ENCODE measurements at regions not wholly inside any gene's neighbourhood (a gene's known extent, or its start where the extent isn't known, plus 50 kb on each side); places are given as distances from the start of the nearest gene placed in this dataset.
A peak's percentile ranks its signal among the peaks of the same experiment; 100 is the strongest.

DNA sequence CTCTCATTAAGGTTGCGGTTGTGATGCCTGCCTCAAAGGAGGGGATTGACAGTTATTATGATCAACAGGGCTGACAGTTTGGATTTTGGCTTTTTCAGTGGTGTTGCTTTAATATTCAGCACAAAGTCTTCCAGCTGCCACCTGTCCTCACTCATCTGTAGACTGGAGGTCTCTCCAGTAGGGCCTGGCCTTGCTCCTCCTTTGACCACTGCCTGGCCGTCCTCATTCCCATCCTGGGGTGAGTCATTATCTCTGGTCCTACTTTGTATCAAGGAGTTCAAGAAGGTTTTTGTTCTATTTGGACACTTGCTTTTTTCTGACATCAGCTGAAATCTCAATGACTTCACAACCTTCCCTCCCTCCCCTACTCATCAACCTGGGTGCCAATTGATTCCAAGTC is 95.1 kb upstream of the ZPLD1 start:
- no peak overlapping the region for H3K27ac ChIP-seq (ENCODE audit: low read depth, low read length)
- H3K4me2 ChIP-seq (ENCODE audit: low read length) = no peak overlapping the region
- ChIA-PET RAD21 (ENCODE audit: low non-redundant PET in 1 of 2, low total read pairs in 2 of 2, uncharacterized antibody in 2 of 2, unreplicated experiment in 2 of 2) (no interaction called here), CTCF (no interaction called here), POLR2A (no interaction called here)
- no peak overlapping the region for H2AFZ ChIP-seq (ENCODE audit: low read depth, low read length, poor library complexity, severe bottlenecking)
- no peak for ATAC-seq
- no peak overlapping the region for H3K4me3 ChIP-seq (replicated peaks in 1 of 2; ENCODE audit: low read depth in 1 of 2, low read length in 2 of 2)
- intact Hi-C loops (cut with micrococcal nuclease) = no loop called here
- no peak for TF ChIP-seq SP1 (IDR thresholded peaks at IDR 0.05; ENCODE audit: low read depth)
- H4K20me1 ChIP-seq (ENCODE audit: insufficient read depth) = no peaks in the 10 kb centered on the region
- no peaks in the 10 kb centered on the region for H3K27me3 ChIP-seq (ENCODE audit: insufficient read depth, low read length)
- no peaks in the 10 kb centered on the region for H3K9me2 ChIP-seq (ENCODE audit: insufficient read depth)
- H3K9ac ChIP-seq (ENCODE audit: low read length) = no peak overlapping the region
- no peaks in the 10 kb centered on the region for H3K9me3 ChIP-seq (ENCODE audit: control insufficient read depth in 1 of 2, insufficient read depth in 1 of 2, low read depth in 1 of 2, low read length in 2 of 2)
- no peaks in the 10 kb centered on the region for H3K36me3 ChIP-seq (ENCODE audit: control insufficient read depth in 1 of 2, insufficient read depth in 2 of 2, low read length in 2 of 2)
- H3K79me2 ChIP-seq (ENCODE audit: insufficient read depth, low read length) = no peaks in the 10 kb centered on the region
- no peaks in the 10 kb centered on the region for H3K4me1 ChIP-seq (ENCODE audit: control insufficient read depth in 1 of 2, insufficient read depth in 2 of 2, low read length in 2 of 2)
- no peak for DNase-seq (ENCODE audit: low read depth, low spot score)
- no TSS peak for BruUV-seq (replicated peaks)

GRCh38 chr3:102346897-102347296 is 87.9 kb upstream of the ZPLD1 start:
- no peaks in the 10 kb centered on the region for H4K20me1 ChIP-seq (ENCODE audit: insufficient read depth)
- H3K9me3 ChIP-seq (ENCODE audit: control insufficient read depth in 1 of 2, insufficient read depth in 1 of 2, low read depth in 1 of 2, low read length in 2 of 2) = no peaks in the 10 kb centered on the region
- BruUV-seq (replicated peaks) = no TSS peak
- H3K27ac ChIP-seq (ENCODE audit: low read depth, low read length) = no peak overlapping the region
- POLR2A ChIA-PET = no interaction called here
- ATAC-seq (no peak), DNase-seq (ENCODE audit: low read depth, low spot score) (no peak)
- H3K4me1 ChIP-seq (ENCODE audit: control insufficient read depth in 1 of 2, insufficient read depth in 2 of 2, low read length in 2 of 2) = no peaks in the 10 kb centered on the region
- RAD21 ChIA-PET (ENCODE audit: low non-redundant PET in 1 of 2, low total read pairs in 2 of 2, uncharacterized antibody in 2 of 2, unreplicated experiment in 2 of 2) = no interaction called here
- no peaks in the 10 kb centered on the region; the same call in 1 of the 2 replicates for H3K9me2 ChIP-seq (ENCODE audit: insufficient read depth)
- CTCF ChIA-PET = no interaction called here
- TF ChIP-seq ATF3 (IDR thresholded peaks at IDR 0.05) (no peak), POLR2AphosphoS5 (IDR thresholded peaks at IDR 0.05; ENCODE audit: low read depth, low read length) (no peak), SIN3A (IDR thresholded peaks at IDR 0.05; ENCODE audit: low read depth) (no peak), JUND (IDR thresholded peaks at IDR 0.05) (no peak), ELF1 (IDR thresholded peaks at IDR 0.05; ENCODE audit: borderline replicate concordance, low read depth) (no peak), CEBPB (IDR thresholded peaks at IDR 0.05; ENCODE audit: low read depth) (no peak), RAD21 (IDR thresholded peaks at IDR 0.05; ENCODE audit: low read depth) (no peak), FOSL1 (IDR thresholded peaks at IDR 0.05; ENCODE audit: low read depth) (no peak), EZH2 (IDR thresholded peaks at IDR 0.05) (no peak), EZH2phosphoT487 (IDR thresholded peaks at IDR 0.05; ENCODE audit: borderline replicate concordance) (no peak), POLR2A (IDR thresholded peaks at IDR 0.05; ENCODE audit: borderline replicate concordance, extremely low read depth, insufficient read depth, insufficient read length) (no peak), YY1 (IDR thresholded peaks at IDR 0.05; ENCODE audit: extremely low read depth, insufficient replicate concordance, low read depth, low read length) (no peak), SRF (IDR thresholded peaks at IDR 0.05; ENCODE audit: low read depth) (no peak)
- H3K36me3 ChIP-seq (ENCODE audit: control insufficient read depth in 1 of 2, insufficient read depth in 2 of 2, low read length in 2 of 2) = no peaks in the 10 kb centered on the region
- intact Hi-C loops (cut with micrococcal nuclease) = no loop called here
- H3K4me3 ChIP-seq (replicated peaks in 1 of 2; ENCODE audit: low read depth in 1 of 2, low read length in 2 of 2) = no peak overlapping the region
- H3K79me2 ChIP-seq (ENCODE audit: insufficient read depth, low read length) = no peaks in the 10 kb centered on the region
- H3K27me3 ChIP-seq (ENCODE audit: insufficient read depth, low read length) = no peaks in the 10 kb centered on the region
- peak overlapping the region; percentile 40 for H2AFZ ChIP-seq (ENCODE audit: low read depth, low read length, poor library complexity, severe bottlenecking)
- H3K9ac ChIP-seq (ENCODE audit: low read length) = no peak overlapping the region
- no peak overlapping the region for H3K4me2 ChIP-seq (ENCODE audit: low read length)

Data from HCT116 (cell line).